ENCODE measurements at regions not wholly inside any gene's neighbourhood (a gene's known extent, or its start where the extent isn't known, plus 50 kb on each side); places are given as distances from the start of the nearest gene placed in this dataset.

GRCh38 chr5:171579976-171580411 lies 160.5 kb downstream of the FGF18 start:
- DNase-seq (ENCODE audit: low read depth in 2 of 2), result no peak

DNA sequence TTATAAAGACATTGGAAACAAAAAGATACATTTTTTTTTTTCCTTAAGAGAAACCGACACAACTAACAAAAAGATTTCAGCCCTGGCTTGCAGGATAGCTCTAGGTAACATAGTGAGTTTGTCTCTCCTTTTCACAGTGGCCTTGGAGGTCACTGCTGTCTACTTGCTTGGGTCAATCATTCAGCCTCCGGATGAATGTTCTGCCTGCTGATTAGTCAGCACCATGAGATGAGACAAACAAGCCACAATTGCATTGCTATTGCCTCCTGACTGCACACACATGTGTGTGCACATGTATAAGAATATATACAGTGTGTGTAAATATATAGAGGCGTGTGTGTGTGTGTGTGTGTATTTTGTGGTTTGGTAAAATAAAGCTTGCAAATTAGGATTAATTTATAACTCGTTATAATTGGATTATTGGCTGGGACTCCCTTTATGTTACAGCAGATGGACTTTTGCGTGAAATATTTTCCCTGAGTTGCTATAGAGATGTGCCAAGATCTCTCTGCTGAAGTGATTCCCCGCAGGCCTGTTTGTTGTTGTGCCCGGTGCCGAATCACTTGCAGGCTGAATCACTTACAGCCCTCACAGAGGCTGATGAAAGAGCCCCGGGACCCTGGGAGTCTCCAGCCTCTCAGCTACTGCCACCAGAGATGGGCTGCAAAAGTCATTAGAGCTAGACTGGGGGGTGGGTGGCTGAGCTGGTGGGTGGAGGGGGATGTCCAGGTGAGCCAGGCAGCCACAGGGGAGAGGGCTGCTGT lies 161.2 kb downstream of the FGF18 start:
- DNase-seq (ENCODE audit: low read depth in 2 of 2), result no peak

- no peak for DNase-seq (ENCODE audit: low read depth in 2 of 2)
These were observed 162.3 kb downstream of the FGF18 start for GRCh38 chr5:171581781-171582180.

DNA sequence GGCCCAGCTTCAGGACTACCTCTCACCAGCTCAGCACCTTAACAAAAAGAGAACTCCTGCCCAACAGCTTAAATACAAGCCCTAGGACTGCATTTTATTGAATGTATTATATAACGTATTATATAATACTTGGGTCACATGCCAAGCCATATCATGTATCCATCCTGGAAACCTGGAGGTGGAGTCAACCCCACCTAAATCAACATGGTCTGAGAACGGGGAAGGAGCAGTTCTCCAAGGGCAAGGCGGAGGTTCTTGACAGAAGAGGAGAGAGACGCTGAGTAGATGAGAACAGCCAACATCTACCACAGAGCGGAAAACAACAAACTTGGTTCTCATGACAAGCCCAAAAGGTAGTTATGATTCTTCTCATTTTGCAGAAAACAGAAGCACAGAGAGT lies 163.4 kb downstream of the FGF18 start:
- no peak for DNase-seq (ENCODE audit: low read depth in 2 of 2)

DNA sequence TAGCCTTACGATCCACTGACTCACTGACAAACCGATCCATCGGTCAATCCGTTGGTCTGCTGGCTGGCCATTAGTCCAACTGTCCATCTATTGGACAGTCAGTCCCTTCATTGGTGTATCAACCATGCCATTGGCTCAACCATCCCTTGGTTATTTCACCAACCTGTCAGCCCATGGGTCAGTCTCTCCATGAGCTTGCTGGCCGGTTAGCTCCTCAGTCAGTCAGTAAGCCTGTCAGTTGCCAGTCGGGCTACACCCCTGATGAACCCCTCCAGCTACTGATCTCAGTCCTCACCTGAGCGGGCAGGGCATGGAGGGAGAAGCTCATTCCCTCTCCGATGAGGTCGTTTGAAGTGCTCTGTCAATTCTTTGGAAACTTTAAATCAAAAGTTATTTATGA lies 166.5 kb downstream of the FGF18 start:
- DNase-seq (ENCODE audit: low read depth in 2 of 2), result no peak

- no peak for DNase-seq (ENCODE audit: low read depth in 2 of 2)
These were observed 167.0 kb downstream of the FGF18 start for GRCh38 chr5:171586436-171586835.

- no peak for DNase-seq (ENCODE audit: low read depth in 2 of 2)
These were observed 168.6 kb downstream of the FGF18 start for GRCh38 chr5:171588046-171588445.

DNA sequence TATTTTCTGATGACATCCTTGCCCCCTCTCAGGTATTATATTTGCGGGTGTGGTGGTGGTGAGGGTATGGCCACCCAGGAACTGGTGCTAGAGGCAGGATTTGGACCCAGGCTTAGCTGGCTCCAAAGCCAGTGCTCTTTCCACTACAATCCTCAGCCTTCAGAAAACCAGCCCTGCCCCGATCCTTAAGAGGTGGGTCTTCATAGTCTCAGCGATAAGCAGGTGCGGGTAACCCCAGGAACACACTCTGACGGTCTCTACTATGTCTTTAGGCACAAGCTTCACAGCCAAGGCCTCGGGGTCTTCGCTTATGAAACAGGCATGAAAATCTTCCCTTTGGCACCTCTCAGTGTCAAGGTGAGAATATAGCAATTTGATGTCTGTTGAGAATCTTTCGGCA lies 169.3 kb downstream of the FGF18 start:
- DNase-seq (ENCODE audit: low read depth in 2 of 2), result no peak

- no peak for DNase-seq (ENCODE audit: low read depth in 2 of 2)
These were observed 170.0 kb downstream of the FGF18 start for GRCh38 chr5:171589461-171589860.

- DNase-seq (ENCODE audit: low read depth in 2 of 2), result no peak
These were observed 172.6 kb downstream of the FGF18 start for GRCh38 chr5:171592076-171592475.

DNA sequence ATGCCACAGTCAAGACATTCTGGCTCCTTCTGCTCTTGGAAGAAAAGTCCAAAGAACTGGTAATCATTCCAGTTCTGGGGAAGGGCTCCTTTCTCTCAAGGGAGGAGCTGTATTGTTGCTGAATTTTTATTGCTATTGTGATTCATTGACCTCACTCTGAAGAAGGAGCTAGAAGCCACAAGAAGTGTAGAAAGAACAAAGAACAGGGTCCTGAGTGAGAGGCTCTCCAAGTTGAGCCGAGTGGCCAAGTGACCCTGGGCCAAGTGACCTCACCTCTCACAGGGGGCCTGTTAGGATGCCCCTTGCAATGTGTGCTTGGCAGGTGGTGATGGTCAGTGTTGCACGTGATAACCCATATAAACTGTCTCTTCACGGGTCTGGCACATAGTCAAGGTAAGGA lies 173.3 kb downstream of the FGF18 start:
- DNase-seq (ENCODE audit: low read depth in 2 of 2), result no peak

DNA sequence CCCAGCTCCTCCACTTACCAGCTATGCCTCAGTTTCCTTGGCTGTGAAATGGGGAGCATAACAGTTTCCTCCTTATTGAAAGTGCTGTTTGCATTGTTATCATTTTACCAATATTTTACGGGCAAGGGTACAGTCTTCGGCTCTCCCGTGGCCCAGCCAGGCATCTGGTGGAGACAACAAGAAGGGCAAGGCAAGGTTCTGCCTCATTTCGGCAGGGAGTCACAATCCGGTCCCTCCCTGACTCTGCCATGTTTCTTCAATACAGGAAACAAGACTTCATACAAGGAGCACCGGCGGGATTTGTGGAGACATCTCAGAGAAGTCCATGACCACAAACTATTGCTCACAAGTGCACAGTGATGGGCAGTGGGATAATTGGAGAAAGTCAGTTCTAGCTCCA lies 174.0 kb downstream of the FGF18 start:
- DNase-seq (ENCODE audit: low read depth in 2 of 2), result no peak

- DNase-seq (ENCODE audit: low read depth in 2 of 2), result no peak
These were observed 174.5 kb downstream of the FGF18 start for GRCh38 chr5:171593976-171594375.

DNA sequence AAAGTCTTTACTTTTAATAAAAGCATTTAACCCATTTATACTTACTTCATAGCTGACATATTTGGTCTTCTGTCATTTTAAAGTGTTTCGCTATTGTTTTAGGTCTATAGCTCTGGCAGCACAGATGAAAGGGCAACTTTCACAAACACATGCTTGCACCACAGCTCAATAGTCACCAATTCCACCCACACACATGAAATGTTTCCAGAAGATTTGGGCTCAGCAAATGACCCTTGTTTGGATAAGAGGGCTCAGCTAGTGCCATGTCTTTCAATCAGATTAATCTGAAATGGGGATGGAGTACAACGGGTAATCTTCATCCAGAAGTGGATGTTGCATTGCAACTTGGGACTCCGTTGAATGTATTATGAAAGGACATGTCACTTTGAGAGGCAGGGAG lies 176.0 kb downstream of the FGF18 start:
- DNase-seq (ENCODE audit: low read depth in 2 of 2), result no peak

- no peak for DNase-seq (ENCODE audit: low read depth in 2 of 2)
These were observed 176.4 kb downstream of the FGF18 start for GRCh38 chr5:171595801-171596231.

GRCh38 chr5:171596391-171596878 lies 177.0 kb downstream of the FGF18 start:
- no peak for DNase-seq (ENCODE audit: low read depth in 2 of 2)

- no peak for DNase-seq (ENCODE audit: low read depth in 2 of 2)
These were observed 178.6 kb downstream of the FGF18 start for GRCh38 chr5:171597946-171598640.

DNA sequence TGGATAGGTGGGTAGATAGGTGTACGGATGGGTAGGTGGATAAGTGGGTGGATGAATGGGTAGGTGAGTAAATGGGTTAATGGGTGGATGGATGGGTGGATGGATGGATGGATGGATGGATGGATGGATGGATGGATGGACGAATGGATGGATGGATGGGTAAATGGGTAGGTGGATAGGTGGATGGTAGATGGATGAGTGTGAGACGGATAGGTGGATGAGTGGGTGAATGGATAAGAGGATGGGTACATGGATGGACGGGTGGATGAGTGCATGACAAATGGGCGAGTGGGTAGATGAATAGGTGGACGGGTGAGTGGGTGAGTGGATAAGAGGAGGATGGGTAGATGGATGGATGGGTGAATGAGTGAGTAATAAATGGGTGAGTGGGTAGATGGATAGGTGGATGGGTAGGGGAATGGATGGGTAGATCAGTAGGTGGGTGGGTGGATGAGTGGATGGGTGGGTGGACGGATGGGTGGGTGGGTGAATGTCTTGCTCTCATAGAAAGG lies 179.2 kb downstream of the FGF18 start:
- no peak for DNase-seq (ENCODE audit: low read depth in 2 of 2)

DNA sequence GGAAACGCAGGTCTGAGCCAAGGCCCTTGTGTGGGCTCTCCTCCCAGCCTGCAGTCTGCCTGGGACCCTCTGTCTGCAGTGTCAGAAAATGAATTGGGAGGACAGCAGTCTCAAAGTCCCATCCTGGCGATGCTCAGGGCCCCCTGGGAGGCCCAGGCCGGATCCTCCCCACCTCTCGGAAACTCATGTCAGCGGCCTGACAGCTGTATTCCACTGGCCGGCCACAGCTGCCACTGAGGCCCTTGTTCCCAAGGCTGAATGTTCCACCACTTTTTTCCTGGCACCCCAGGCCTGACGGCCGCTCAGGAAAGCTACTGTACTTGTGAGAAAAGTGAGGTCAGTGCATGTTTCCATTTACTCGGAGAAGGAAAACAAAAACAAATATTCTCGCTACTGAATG lies 180.0 kb downstream of the FGF18 start:
- DNase-seq (ENCODE audit: low read depth in 2 of 2), result no peak

DNA sequence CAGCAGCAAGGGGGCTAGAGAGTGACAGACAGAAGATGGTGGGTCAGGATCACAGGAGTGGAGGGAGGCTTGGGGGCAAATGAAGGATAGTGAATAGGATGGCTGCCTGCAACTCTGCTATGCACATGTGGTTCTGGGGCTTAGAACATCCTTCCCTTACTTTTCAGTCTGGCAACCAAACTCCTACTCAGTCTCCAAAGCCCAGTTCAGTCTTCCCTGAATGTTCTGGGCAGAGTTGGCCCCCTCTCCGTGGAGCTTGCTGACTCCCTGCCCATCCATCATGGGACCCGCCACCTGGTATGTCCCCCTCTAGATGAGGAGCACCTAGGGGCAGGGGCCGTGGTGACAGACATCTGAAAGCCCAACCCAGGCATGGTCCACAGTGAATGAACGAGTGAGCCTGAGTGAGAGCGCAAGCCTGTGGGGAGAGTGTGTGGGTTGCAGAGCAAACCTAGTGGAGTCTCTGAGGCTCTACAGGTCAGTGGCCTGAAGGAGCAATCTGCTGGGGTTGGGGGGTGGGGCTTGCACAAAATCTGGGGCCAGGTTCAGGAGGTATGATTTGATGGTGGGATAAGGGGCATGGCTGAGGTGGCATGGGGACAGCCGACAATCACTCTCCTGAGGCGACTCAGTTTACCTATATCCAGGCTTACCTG lies 180.6 kb downstream of the FGF18 start:
- DNase-seq (ENCODE audit: low read depth in 2 of 2), result no peak

GRCh38 chr5:171600741-171601265 lies 181.4 kb downstream of the FGF18 start:
- no peak for DNase-seq (ENCODE audit: low read depth in 2 of 2)

GRCh38 chr5:171601266-171601881 lies 181.9 kb downstream of the FGF18 start:
- DNase-seq (ENCODE audit: low read depth in 2 of 2), result no peak

Measured in stimulated activated CD8-positive, alpha-beta memory T cell treated with anti-CD3 and anti-CD28 coated beads, Interleukin-2, amount 100 ng/mL, for 48 hours (primary cell).